Endothelial cell (in vitro differentiated cells): ENCODE measurements at regions not wholly inside any gene's neighbourhood (a gene's known extent, or its start where the extent isn't known, plus 50 kb on each side); places are given as distances from the start of the nearest gene placed in this dataset.

Experiments used
- DNase-seq: peaks from one replicate; pipeline ENCODE4 v3.0.0; 2021; ENCODE audit warnings: low spot score
- H3K27ac Mint-ChIP-seq: one replicate; pipeline ENCODE4 v1.8.0; 2021; ENCODE audit warnings: mixed read lengths, inconsistent platforms; ENCODE audit not compliant: unreplicated experiment
- H3K27me3 Mint-ChIP-seq: one replicate; pipeline ENCODE4 v1.8.0; 2021; ENCODE audit warnings: mild to moderate bottlenecking, moderate library complexity, mixed read lengths, inconsistent platforms; ENCODE audit not compliant: unreplicated experiment
- H3K36me3 Mint-ChIP-seq: one replicate; pipeline ENCODE4 v1.8.0; 2021; ENCODE audit warnings: mild to moderate bottlenecking, low read depth, mixed read lengths, inconsistent platforms; ENCODE audit not compliant: unreplicated experiment
- H3K4me1 Mint-ChIP-seq: one replicate; pipeline ENCODE4 v1.8.0; 2021; ENCODE audit warnings: mild to moderate bottlenecking, mixed read lengths, inconsistent platforms; ENCODE audit not compliant: unreplicated experiment
- H3K4me3 Mint-ChIP-seq: one replicate; pipeline ENCODE4 v1.8.0; 2021; ENCODE audit warnings: mild to moderate bottlenecking, mixed read lengths, inconsistent platforms; ENCODE audit not compliant: unreplicated experiment
- H3K9me3 Mint-ChIP-seq: one replicate; pipeline ENCODE4 v1.8.0; 2021; ENCODE audit warnings: mixed read lengths, inconsistent platforms; ENCODE audit not compliant: unreplicated experiment
- CTCF ChIP-seq: fragments of 200-600 bp; sonication (generic); IDR thresholded peaks from one replicate; pipeline ENCODE4 v1.5.0; 2021; ENCODE audit warnings: antibody characterized with exemption; ENCODE audit not compliant: unreplicated experiment

- H3K27me3 Mint-ChIP-seq = no peaks in the 10 kb centered on the region
- H3K4me3 Mint-ChIP-seq = no peak overlapping the region
- DNase-seq = no peak
- H3K9me3 Mint-ChIP-seq = no peaks in the 10 kb centered on the region
- peaks cover 4% of the 10 kb centered on the region for H3K4me1 Mint-ChIP-seq
- no peak overlapping the region for H3K27ac Mint-ChIP-seq
- H3K36me3 Mint-ChIP-seq = no peaks in the 10 kb centered on the region
- TF ChIP-seq CTCF = no peak
Measured at GRCh38 chr14:54146601-54147000, 190.0 kb upstream of the BMP4 start.

- TF ChIP-seq CTCF = no peak
- Mint-ChIP-seq H3K36me3 (no peaks in the 10 kb centered on the region), H3K4me3 (no peak overlapping the region), H3K9me3 (no peaks in the 10 kb centered on the region), H3K27ac (no peak overlapping the region), H3K4me1 (peaks cover 4% of the 10 kb centered on the region), H3K27me3 (no peaks in the 10 kb centered on the region)
- DNase-seq = no peak
Measured at GRCh38 chr14:54147282-54147681, 190.7 kb upstream of the BMP4 start.

GRCh38 chr14:54147758-54148157 lies 191.1 kb upstream of the BMP4 start:
- no peak overlapping the region for H3K4me3 Mint-ChIP-seq
- peaks cover 4% of the 10 kb centered on the region for H3K4me1 Mint-ChIP-seq
- H3K27me3 Mint-ChIP-seq = no peaks in the 10 kb centered on the region
- no peaks in the 10 kb centered on the region for H3K36me3 Mint-ChIP-seq
- no peaks in the 10 kb centered on the region for H3K9me3 Mint-ChIP-seq
- no peak overlapping the region for H3K27ac Mint-ChIP-seq
- TF ChIP-seq CTCF = no peak
- DNase-seq = no peak

GRCh38 chr14:54148251-54148650 lies 191.6 kb upstream of the BMP4 start:
- DNase-seq = no peak
- no peaks in the 10 kb centered on the region for H3K27me3 Mint-ChIP-seq
- H3K27ac Mint-ChIP-seq = no peak overlapping the region
- peaks cover 4% of the 10 kb centered on the region for H3K4me1 Mint-ChIP-seq
- TF ChIP-seq CTCF = no peak
- no peak overlapping the region for H3K4me3 Mint-ChIP-seq
- H3K36me3 Mint-ChIP-seq = no peaks in the 10 kb centered on the region
- no peaks in the 10 kb centered on the region for H3K9me3 Mint-ChIP-seq

GRCh38 chr14:54152351-54152750 lies 195.7 kb upstream of the BMP4 start:
- no peaks in the 10 kb centered on the region for H3K36me3 Mint-ChIP-seq
- no peak overlapping the region for H3K27ac Mint-ChIP-seq
- H3K4me3 Mint-ChIP-seq = no peak overlapping the region
- no peak for TF ChIP-seq CTCF
- no peak for DNase-seq
- H3K9me3 Mint-ChIP-seq = no peaks in the 10 kb centered on the region
- H3K4me1 Mint-ChIP-seq = no peaks in the 10 kb centered on the region
- H3K27me3 Mint-ChIP-seq = no peaks in the 10 kb centered on the region
